ENCODE measurements at regions not wholly inside any gene's neighbourhood (a gene's known extent, or its start where the extent isn't known, plus 50 kb on each side); places are given as distances from the start of the nearest gene placed in this dataset.

GRCh38 chr5:38753141-38753540 is 92.7 kb upstream of the OSMR start:
- Mint-ChIP-seq H3K4me1 (ENCODE audit: low read depth) (no peaks in the 10 kb centered on the region), H3K27me3 (peaks cover 45% of the 10 kb centered on the region), H3K27ac (no peak overlapping the region), H3K9me3 (no peaks in the 10 kb centered on the region), H3K36me3 (ENCODE audit: low read depth) (no peaks in the 10 kb centered on the region), H3K4me3 (no peak overlapping the region)
- Histone ChIP-seq H3K36me3 (ENCODE audit: insufficient read depth, low read length) (no peaks in the 10 kb centered on the region), H3K27ac (ENCODE audit: low read depth in 1 of 2, low read length in 2 of 2) (no peak overlapping the region), H3K9me3 (ENCODE audit: control insufficient read depth in 1 of 2, insufficient read depth in 1 of 2, low read length in 2 of 2) (no peaks in the 10 kb centered on the region), H3K4me1 (ENCODE audit: insufficient read depth, low read length) (no peaks in the 10 kb centered on the region), H3K27me3 (ENCODE audit: control insufficient read depth in 1 of 2, insufficient read depth in 2 of 2, low read length in 2 of 2) (no peaks in the 10 kb centered on the region), H3K4me3 (ENCODE audit: low read length) (no peak overlapping the region)
- intact Hi-C loops (cut with DNase I, micrococcal nuclease) = no loop called here
- DNase-seq (no peak), ATAC-seq (ENCODE audit: poor library complexity) (no peak)
- ChIA-PET CTCF (no interaction called here), POLR2A (no interaction called here)
- TF ChIP-seq CTCF (IDR thresholded peaks at IDR 0.05) = no peak

GRCh38 chr5:38753776-38754175 is 92.0 kb upstream of the OSMR start:
- Histone ChIP-seq H3K27me3 (ENCODE audit: control insufficient read depth in 1 of 2, insufficient read depth in 2 of 2, low read length in 2 of 2) (no peaks in the 10 kb centered on the region), H3K27ac (ENCODE audit: low read depth in 1 of 2, low read length in 2 of 2) (no peak overlapping the region), H3K4me1 (ENCODE audit: insufficient read depth, low read length) (no peaks in the 10 kb centered on the region), H3K9me3 (ENCODE audit: control insufficient read depth in 1 of 2, insufficient read depth in 1 of 2, low read length in 2 of 2) (no peaks in the 10 kb centered on the region), H3K36me3 (ENCODE audit: insufficient read depth, low read length) (no peaks in the 10 kb centered on the region), H3K4me3 (ENCODE audit: low read length) (no peak overlapping the region)
- H3K36me3 Mint-ChIP-seq (ENCODE audit: low read depth) = no peaks in the 10 kb centered on the region
- ATAC-seq (ENCODE audit: poor library complexity) (no peak), DNase-seq (no peak)
- intact Hi-C loops (cut with DNase I, micrococcal nuclease) = no loop called here
- H3K4me1 Mint-ChIP-seq (ENCODE audit: low read depth) = no peaks in the 10 kb centered on the region
- no peak overlapping the region for H3K4me3 Mint-ChIP-seq
- H3K27ac Mint-ChIP-seq = no peak overlapping the region
- H3K27me3 Mint-ChIP-seq = peaks cover 48% of the 10 kb centered on the region
- TF ChIP-seq CTCF (IDR thresholded peaks at IDR 0.05) = no peak
- no peaks in the 10 kb centered on the region for H3K9me3 Mint-ChIP-seq
- ChIA-PET CTCF (no interaction called here), POLR2A (no interaction called here)

GRCh38 chr5:38755181-38755580 is 90.6 kb upstream of the OSMR start:
- no peak overlapping the region for H3K27ac ChIP-seq (ENCODE audit: low read depth in 1 of 2, low read length in 2 of 2)
- H3K27me3 ChIP-seq (ENCODE audit: control insufficient read depth in 1 of 2, insufficient read depth in 2 of 2, low read length in 2 of 2) = no peaks in the 10 kb centered on the region
- no peak for ATAC-seq (ENCODE audit: poor library complexity)
- Mint-ChIP-seq H3K9me3 (no peaks in the 10 kb centered on the region), H3K4me1 (ENCODE audit: low read depth) (no peaks in the 10 kb centered on the region), H3K4me3 (no peak overlapping the region), H3K36me3 (ENCODE audit: low read depth) (no peaks in the 10 kb centered on the region), H3K27me3 (peaks cover 50% of the 10 kb centered on the region), H3K27ac (no peak overlapping the region)
- no peak for TF ChIP-seq CTCF (IDR thresholded peaks at IDR 0.05)
- ChIA-PET POLR2A (no interaction called here), CTCF (no interaction called here)
- H3K36me3 ChIP-seq (ENCODE audit: insufficient read depth, low read length) = no peaks in the 10 kb centered on the region
- no peaks in the 10 kb centered on the region for H3K9me3 ChIP-seq (ENCODE audit: control insufficient read depth in 1 of 2, insufficient read depth in 1 of 2, low read length in 2 of 2)
- H3K4me3 ChIP-seq (ENCODE audit: low read length) = no peak overlapping the region
- no peaks in the 10 kb centered on the region for H3K4me1 ChIP-seq (ENCODE audit: insufficient read depth, low read length)
- intact Hi-C loops (cut with DNase I, micrococcal nuclease) = no loop called here
- DNase-seq = no peak

All from CD4-positive, alpha-beta T cell (primary cell).